ENCODE measurements at regions not wholly inside any gene's neighbourhood (a gene's known extent, or its start where the extent isn't known, plus 50 kb on each side); places are given as distances from the start of the nearest gene placed in this dataset.

DNA sequence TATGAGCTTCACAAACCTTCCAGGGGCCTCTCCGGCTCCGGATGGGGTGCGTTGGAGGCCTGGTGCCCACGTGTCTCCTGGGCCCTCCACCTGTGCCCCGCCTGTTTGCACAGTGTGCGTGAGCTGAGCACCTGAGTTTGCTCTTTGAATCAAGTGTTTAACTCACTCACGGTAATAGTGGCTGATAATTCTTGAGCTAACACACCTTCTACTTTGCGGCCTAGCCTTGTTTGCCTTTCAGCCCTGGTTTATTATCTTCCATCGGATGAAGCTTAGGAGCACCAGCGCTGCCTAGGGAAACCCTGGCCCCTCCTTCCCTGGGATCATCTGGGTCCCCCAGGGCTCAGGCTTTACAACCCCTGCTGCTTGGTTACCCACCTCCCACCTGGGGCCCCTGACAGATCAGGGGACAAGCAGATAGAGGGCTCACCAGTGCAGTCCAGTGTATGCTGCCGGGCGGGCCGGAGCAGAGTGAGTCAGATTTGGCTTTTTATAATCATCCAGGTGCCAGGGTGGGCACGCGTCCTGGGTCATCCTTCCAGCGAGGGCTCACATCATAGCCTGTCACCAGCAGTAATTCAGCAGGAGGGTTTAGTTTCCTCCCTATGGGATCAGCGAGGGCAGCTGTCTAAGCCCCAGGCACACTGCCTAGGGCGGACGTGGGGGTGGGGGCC, 62.8 kb upstream of the RFLNA start:
- TF ChIP-seq ZNF565 (CRISPR knock-in tag; conservative IDR thresholded peaks at IDR 0.05; ENCODE audit: low read depth) (no peak), ISL1 (CRISPR knock-in tag; IDR thresholded peaks at IDR 0.05) (no peak), SNAI2 (CRISPR knock-in tag; IDR thresholded peaks at IDR 0.05) (no peak), ZNF8 (CRISPR knock-in tag; IDR thresholded peaks at IDR 0.05) (no peak), ESRRG (CRISPR knock-in tag; IDR thresholded peaks at IDR 0.05) (no peak), PPARA (CRISPR knock-in tag; IDR thresholded peaks at IDR 0.05; ENCODE audit: borderline replicate concordance) (no peak), ZFP30 (CRISPR knock-in tag; IDR thresholded peaks at IDR 0.05) (no peak), GLIS3 (CRISPR knock-in tag; IDR thresholded peaks at IDR 0.05) (no peak), ZC3H10 (CRISPR knock-in tag; IDR thresholded peaks at IDR 0.05) (no peak), BACH2 (CRISPR knock-in tag; IDR thresholded peaks at IDR 0.05; ENCODE audit: borderline replicate concordance) (no peak), TOX (CRISPR knock-in tag; IDR thresholded peaks at IDR 0.05; ENCODE audit: borderline replicate concordance) (no peak), RARB (CRISPR knock-in tag; IDR thresholded peaks at IDR 0.05) (no peak), TCF4 (CRISPR knock-in tag; IDR thresholded peaks at IDR 0.05; ENCODE audit: borderline replicate concordance) (no peak), CSDC2 (CRISPR knock-in tag; IDR thresholded peaks at IDR 0.05) (no peak)
- TF ChIP-seq, protein P1, sequence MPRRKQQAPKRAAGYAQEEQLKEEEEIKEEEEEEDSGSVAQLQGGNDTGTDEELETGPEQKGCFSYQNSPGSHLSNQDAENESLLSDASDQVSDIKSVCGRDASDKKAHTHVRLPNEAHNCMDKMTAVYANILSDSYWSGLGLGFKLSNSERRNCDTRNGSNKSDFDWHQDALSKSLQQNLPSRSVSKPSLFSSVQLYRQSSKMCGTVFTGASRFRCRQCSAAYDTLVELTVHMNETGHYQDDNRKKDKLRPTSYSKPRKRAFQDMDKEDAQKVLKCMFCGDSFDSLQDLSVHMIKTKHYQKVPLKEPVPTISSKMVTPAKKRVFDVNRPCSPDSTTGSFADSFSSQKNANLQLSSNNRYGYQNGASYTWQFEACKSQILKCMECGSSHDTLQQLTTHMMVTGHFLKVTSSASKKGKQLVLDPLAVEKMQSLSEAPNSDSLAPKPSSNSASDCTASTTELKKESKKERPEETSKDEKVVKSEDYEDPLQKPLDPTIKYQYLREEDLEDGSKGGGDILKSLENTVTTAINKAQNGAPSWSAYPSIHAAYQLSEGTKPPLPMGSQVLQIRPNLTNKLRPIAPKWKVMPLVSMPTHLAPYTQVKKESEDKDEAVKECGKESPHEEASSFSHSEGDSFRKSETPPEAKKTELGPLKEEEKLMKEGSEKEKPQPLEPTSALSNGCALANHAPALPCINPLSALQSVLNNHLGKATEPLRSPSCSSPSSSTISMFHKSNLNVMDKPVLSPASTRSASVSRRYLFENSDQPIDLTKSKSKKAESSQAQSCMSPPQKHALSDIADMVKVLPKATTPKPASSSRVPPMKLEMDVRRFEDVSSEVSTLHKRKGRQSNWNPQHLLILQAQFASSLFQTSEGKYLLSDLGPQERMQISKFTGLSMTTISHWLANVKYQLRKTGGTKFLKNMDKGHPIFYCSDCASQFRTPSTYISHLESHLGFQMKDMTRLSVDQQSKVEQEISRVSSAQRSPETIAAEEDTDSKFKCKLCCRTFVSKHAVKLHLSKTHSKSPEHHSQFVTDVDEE (CRISPR knock-in tag; IDR thresholded peaks at IDR 0.05) = no peak
- TF ChIP-seq, protein P2, sequence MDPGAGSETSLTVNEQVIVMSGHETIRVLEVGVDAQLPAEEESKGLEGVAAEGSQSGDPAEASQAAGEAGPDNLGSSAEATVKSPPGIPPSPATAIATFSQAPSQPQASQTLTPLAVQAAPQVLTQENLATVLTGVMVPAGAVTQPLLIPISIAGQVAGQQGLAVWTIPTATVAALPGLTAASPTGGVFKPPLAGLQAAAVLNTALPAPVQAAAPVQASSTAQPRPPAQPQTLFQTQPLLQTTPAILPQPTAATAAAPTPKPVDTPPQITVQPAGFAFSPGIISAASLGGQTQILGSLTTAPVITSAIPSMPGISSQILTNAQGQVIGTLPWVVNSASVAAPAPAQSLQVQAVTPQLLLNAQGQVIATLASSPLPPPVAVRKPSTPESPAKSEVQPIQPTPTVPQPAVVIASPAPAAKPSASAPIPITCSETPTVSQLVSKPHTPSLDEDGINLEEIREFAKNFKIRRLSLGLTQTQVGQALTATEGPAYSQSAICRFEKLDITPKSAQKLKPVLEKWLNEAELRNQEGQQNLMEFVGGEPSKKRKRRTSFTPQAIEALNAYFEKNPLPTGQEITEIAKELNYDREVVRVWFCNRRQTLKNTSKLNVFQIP (CRISPR knock-in tag; IDR thresholded peaks at IDR 0.05; ENCODE audit: borderline replicate concordance, low read depth) = no peak
- TF ChIP-seq, protein P3, sequence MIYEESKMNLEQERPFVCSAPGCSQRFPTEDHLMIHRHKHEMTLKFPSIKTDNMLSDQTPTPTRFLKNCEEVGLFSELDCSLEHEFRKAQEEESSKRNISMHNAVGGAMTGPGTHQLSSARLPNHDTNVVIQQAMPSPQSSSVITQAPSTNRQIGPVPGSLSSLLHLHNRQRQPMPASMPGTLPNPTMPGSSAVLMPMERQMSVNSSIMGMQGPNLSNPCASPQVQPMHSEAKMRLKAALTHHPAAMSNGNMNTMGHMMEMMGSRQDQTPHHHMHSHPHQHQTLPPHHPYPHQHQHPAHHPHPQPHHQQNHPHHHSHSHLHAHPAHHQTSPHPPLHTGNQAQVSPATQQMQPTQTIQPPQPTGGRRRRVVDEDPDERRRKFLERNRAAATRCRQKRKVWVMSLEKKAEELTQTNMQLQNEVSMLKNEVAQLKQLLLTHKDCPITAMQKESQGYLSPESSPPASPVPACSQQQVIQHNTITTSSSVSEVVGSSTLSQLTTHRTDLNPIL (CRISPR knock-in tag; IDR thresholded peaks at IDR 0.05; ENCODE audit: low read depth) = no peak
- no peak for ATAC-seq

DNA sequence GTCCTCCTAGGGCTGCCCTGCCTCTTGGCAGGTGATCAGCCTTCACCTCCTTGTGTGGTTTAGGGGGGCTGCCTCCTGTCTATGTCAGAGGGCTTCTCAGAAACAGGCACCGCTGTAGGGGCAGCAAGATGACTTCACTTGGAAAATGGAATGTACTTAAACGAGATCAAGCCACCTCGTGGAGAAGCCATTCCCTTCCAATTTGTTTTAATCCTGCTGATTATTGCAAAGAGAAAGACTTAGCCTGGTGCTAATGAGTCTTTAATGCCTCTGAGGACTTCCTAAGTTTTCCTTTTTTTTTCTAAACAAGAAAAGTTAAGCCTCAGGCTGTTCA, 62.3 kb upstream of the RFLNA start:
- TF ChIP-seq ZFP30 (CRISPR knock-in tag; IDR thresholded peaks at IDR 0.05) (no peak), ZNF565 (CRISPR knock-in tag; conservative IDR thresholded peaks at IDR 0.05; ENCODE audit: low read depth) (no peak), RARB (CRISPR knock-in tag; IDR thresholded peaks at IDR 0.05) (no peak), TCF4 (CRISPR knock-in tag; IDR thresholded peaks at IDR 0.05; ENCODE audit: borderline replicate concordance) (no peak), TOX (CRISPR knock-in tag; IDR thresholded peaks at IDR 0.05; ENCODE audit: borderline replicate concordance) (no peak), ZNF8 (CRISPR knock-in tag; IDR thresholded peaks at IDR 0.05) (no peak), ARNTL (CRISPR knock-in tag; IDR thresholded peaks at IDR 0.05; ENCODE audit: borderline replicate concordance, low read depth) (no peak), ZNF70 (CRISPR knock-in tag; IDR thresholded peaks at IDR 0.05) (no peak), OSR1 (CRISPR knock-in tag; IDR thresholded peaks at IDR 0.05) (no peak), CSDC2 (CRISPR knock-in tag; IDR thresholded peaks at IDR 0.05) (no peak), ZFP3 (CRISPR knock-in tag; IDR thresholded peaks at IDR 0.05) (no peak), ISL1 (CRISPR knock-in tag; IDR thresholded peaks at IDR 0.05) (no peak), PPARA (CRISPR knock-in tag; IDR thresholded peaks at IDR 0.05; ENCODE audit: borderline replicate concordance) (no peak), SNAI2 (CRISPR knock-in tag; IDR thresholded peaks at IDR 0.05) (no peak), ZC3H10 (CRISPR knock-in tag; IDR thresholded peaks at IDR 0.05) (no peak), GLIS3 (CRISPR knock-in tag; IDR thresholded peaks at IDR 0.05) (no peak)
- TF ChIP-seq, protein P3 (CRISPR knock-in tag; IDR thresholded peaks at IDR 0.05; ENCODE audit: low read depth) = no peak
- TF ChIP-seq, protein P4, sequence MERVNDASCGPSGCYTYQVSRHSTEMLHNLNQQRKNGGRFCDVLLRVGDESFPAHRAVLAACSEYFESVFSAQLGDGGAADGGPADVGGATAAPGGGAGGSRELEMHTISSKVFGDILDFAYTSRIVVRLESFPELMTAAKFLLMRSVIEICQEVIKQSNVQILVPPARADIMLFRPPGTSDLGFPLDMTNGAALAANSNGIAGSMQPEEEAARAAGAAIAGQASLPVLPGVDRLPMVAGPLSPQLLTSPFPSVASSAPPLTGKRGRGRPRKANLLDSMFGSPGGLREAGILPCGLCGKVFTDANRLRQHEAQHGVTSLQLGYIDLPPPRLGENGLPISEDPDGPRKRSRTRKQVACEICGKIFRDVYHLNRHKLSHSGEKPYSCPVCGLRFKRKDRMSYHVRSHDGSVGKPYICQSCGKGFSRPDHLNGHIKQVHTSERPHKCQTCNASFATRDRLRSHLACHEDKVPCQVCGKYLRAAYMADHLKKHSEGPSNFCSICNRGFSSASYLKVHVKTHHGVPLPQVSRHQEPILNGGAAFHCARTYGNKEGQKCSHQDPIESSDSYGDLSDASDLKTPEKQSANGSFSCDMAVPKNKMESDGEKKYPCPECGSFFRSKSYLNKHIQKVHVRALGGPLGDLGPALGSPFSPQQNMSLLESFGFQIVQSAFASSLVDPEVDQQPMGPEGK (CRISPR knock-in tag; IDR thresholded peaks at IDR 0.05; ENCODE audit: borderline replicate concordance) = no peak
- TF ChIP-seq, protein P5, sequence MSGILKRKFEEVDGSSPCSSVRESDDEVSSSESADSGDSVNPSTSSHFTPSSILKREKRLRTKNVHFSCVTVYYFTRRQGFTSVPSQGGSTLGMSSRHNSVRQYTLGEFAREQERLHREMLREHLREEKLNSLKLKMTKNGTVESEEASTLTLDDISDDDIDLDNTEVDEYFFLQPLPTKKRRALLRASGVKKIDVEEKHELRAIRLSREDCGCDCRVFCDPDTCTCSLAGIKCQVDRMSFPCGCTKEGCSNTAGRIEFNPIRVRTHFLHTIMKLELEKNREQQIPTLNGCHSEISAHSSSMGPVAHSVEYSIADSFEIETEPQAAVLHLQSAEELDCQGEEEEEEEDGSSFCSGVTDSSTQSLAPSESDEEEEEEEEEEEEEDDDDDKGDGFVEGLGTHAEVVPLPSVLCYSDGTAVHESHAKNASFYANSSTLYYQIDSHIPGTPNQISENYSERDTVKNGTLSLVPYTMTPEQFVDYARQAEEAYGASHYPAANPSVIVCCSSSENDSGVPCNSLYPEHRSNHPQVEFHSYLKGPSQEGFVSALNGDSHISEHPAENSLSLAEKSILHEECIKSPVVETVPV (CRISPR knock-in tag; IDR thresholded peaks at IDR 0.05) = no peak
- TF ChIP-seq, protein P1 (CRISPR knock-in tag; IDR thresholded peaks at IDR 0.05) = no peak

More for the DNA sequence above, 62.3 kb upstream of the RFLNA start:
- no peak for ATAC-seq

Data from SK-N-SH treated with all-trans-retinoic acid at 6 μM for 48 hours (cell line).